ENCODE measurements at regions not wholly inside any gene's neighbourhood (a gene's known extent, or its start where the extent isn't known, plus 50 kb on each side); places are given as distances from the start of the nearest gene placed in this dataset.

- DNase-seq (ENCODE audit: low read depth in 2 of 2), result no peak
Observed at GRCh38 chr1:11338284-11338924, 65.4 kb downstream of the UBIAD1 start.

GRCh38 chr1:11339346-11340232 is 66.6 kb downstream of the UBIAD1 start:
- DNase-seq (ENCODE audit: low read depth in 2 of 2), result no peak

GRCh38 chr1:11340233-11340632 is 67.2 kb downstream of the UBIAD1 start:
- no peak for DNase-seq (ENCODE audit: low read depth in 2 of 2)

GRCh38 chr1:11341901-11342552 is 69.0 kb downstream of the UBIAD1 start:
- no peak for DNase-seq (ENCODE audit: low read depth in 2 of 2)

- no peak for DNase-seq (ENCODE audit: low read depth in 2 of 2)
Observed at GRCh38 chr1:11342621-11343032, 69.6 kb downstream of the UBIAD1 start.

- no peak for DNase-seq (ENCODE audit: low read depth in 2 of 2)
Observed at GRCh38 chr1:11345971-11346715, 73.1 kb downstream of the UBIAD1 start.

GRCh38 chr1:11350265-11350664 is 77.3 kb downstream of the UBIAD1 start:
- DNase-seq (ENCODE audit: low read depth in 2 of 2), result no peak

GRCh38 chr1:11352058-11352715 is 79.2 kb downstream of the UBIAD1 start:
- no peak for DNase-seq (ENCODE audit: low read depth in 2 of 2)

GRCh38 chr1:11352816-11353799 is 80.1 kb downstream of the UBIAD1 start:
- DNase-seq (ENCODE audit: low read depth in 2 of 2), result no peak

- DNase-seq (ENCODE audit: low read depth in 2 of 2), result no peak
Observed at GRCh38 chr1:11354893-11355553, 82.0 kb downstream of the UBIAD1 start.

GRCh38 chr1:11355559-11356475 is 82.8 kb downstream of the UBIAD1 start:
- DNase-seq (ENCODE audit: low read depth in 2 of 2), result no peak

GRCh38 chr1:11357276-11357675 is 84.3 kb downstream of the UBIAD1 start:
- no peak for DNase-seq (ENCODE audit: low read depth in 2 of 2)

- no peak for DNase-seq (ENCODE audit: low read depth in 2 of 2)
Observed at GRCh38 chr1:11358984-11359383, 86.0 kb downstream of the UBIAD1 start.

GRCh38 chr1:11362547-11363021 is 89.6 kb downstream of the UBIAD1 start:
- DNase-seq (ENCODE audit: low read depth in 2 of 2), result no peak

- DNase-seq (ENCODE audit: low read depth in 2 of 2), result no peak
Observed at GRCh38 chr1:11364170-11364569, 91.2 kb downstream of the UBIAD1 start.

GRCh38 chr1:11365744-11366387 is 92.9 kb downstream of the UBIAD1 start:
- DNase-seq (ENCODE audit: low read depth in 2 of 2), result no peak

- DNase-seq (ENCODE audit: low read depth in 2 of 2), result no peak
Observed at GRCh38 chr1:11373029-11373894, 100.3 kb downstream of the UBIAD1 start.
